Heart right ventricle (tissue), 16 donors: ENCODE measurements at regions not wholly inside any gene's neighbourhood (a gene's known extent, or its start where the extent isn't known, plus 50 kb on each side); places are given as distances from the start of the nearest gene placed in this dataset.

Experiments
- ATAC-seq, 8 donors: fragments of 200-7000 bp; cut with Tn5 transposase; one replicate each; pipeline ENCODE4 v1.9.1; 2020; ENCODE audit warnings: mild to moderate bottlenecking in 8 of 8, moderate library complexity in 8 of 8, moderate number of reproducible peaks in 1 of 8
- DNase-seq, 2 donors: peaks; one replicate each; pipeline ENCODE4 v3.0.0-alpha.2; 2020
- H3K27ac ChIP-seq, 10 donors: fragments of 200-600 bp; sonication (generic) in 2 of 10; one replicate each; pipeline versions ENCODE4 v1.5.0 to v1.8.0; 2020 to 2022; ENCODE audit warnings: mild to moderate bottlenecking in 3 of 10
- H3K27me3 ChIP-seq, 7 donors: fragments of 200-600 bp; one replicate each; pipeline ENCODE4 v1.8.0; 2021 to 2022; ENCODE audit warnings: mild to moderate bottlenecking in 2 of 7
- H3K36me3 ChIP-seq, 9 donors: fragments of 200-600 bp; sonication (generic) in 1 of 9; one replicate each; pipeline versions ENCODE4 v1.5.0 to v1.8.0; 2020 to 2022; ENCODE audit warnings: mild to moderate bottlenecking in 2 of 9
- H3K4me1 ChIP-seq, 9 donors: fragments of 200-600 bp; sonication (generic) in 1 of 9; one replicate each; pipeline versions ENCODE4 v1.5.0 to v1.8.0; 2020 to 2022; ENCODE audit warnings: mild to moderate bottlenecking in 4 of 9
- H3K4me3 ChIP-seq, 10 donors: fragments of 200-600 bp; sonication (generic) in 2 of 10; one replicate each; pipeline versions ENCODE4 v1.5.0 to v1.8.0; 2020 to 2022; ENCODE audit warnings: mild to moderate bottlenecking in 7 of 10, moderate library complexity in 2 of 10
- H3K9me3 ChIP-seq, 11 donors: fragments of 200-600 bp in 10 of 11; sonication (generic) in 2 of 11; one replicate each; pipeline versions ENCODE4 v1.5.0 to v1.8.0; 2013 to 2022; ENCODE audit warnings: mild to moderate bottlenecking in 2 of 11, control low read depth in 1 of 11, moderate library complexity in 1 of 11
- CTCF ChIP-seq, 9 donors: fragments of 200-600 bp; sonication (generic) in 2 of 9; IDR thresholded peaks; one replicate each; pipeline versions ENCODE4 v1.5.0 to v1.8.0; 2021 to 2022; ENCODE audit warnings: antibody characterized with exemption in 9 of 9, mild to moderate bottlenecking in 5 of 9, moderate library complexity in 1 of 9
- WGBS, 2 donors: extraction: QIAGEN DNeasy Blood & Tissue Kit; methylation state at CpG; one replicate each; pipeline ENCODE4 v1.1.7; 2013; ENCODE audit warnings: inconsistent platforms in 1 of 2; 5-methylcytosine and 5-hydroxymethylcytosine counted together
- intact Hi-C, 10 donors: fragments of 100-400 bp; cut with DNase I; formaldehyde crosslinking; loops; one replicate each; pipeline versions ENCODE4 v1.11.1 to v1.14.2; 2022
- donor health status: Arrhythmogenic right ventricular cardiomyopathy.
- donor health status: ischemic (EF 13 %, LVEDD 7.1; RV severe dilation, severe dysfunction).
- donor health status: healthy with polysubstance abuse.
- donor health status: DM: no; HTN: yes; CAD: no.
- donor health status: DM: no; HTN: no; CAD: no.
- donor health status: ischemic (EF 25% LVEDD 6.9; RV normal size, moderate dysfunction).
- donor health status: ischemic (EF 25% LVEDD 5.7; RV mildly dilated, moderate dysfunction).
- donor health status: healthy.
- donor health status: DM: yes; HTN: yes; CAD: no.
- donor health status: Ischemic cardiomyopathy.
- donor health status: ischemic (EF 35%, LVEDD 5.7; RV mildly dilated, moderate dysfunction).
- donor health status: nonischemic (EF 11% LVEDD 7.7; RV severe dilation, severe dysfunction).
- donor health status: DM: yes; HTN: yes; CAD: no.
- donor health status: PGD.
- donor health status: ischemic (EF 29% LVEDD 5.4; RV normal size, mild dysfunction).
- donor health status: nonischemic (EF 23%, LVEDD 6.1; RV moderate dilation, normal function).

GRCh38 chr10:117674646-117675045 is 132.1 kb downstream of the EMX2 start:
- intact Hi-C loops: no loop called here
- H3K36me3 ChIP-seq: no peaks in the 10 kb centered on the region
- ATAC-seq (no peak), DNase-seq (no peak)
- 75 to 76% methylated on average over 6 of the region's 6 CpGs for WGBS, 2 donors
- no peak for TF ChIP-seq CTCF (IDR thresholded peaks at IDR 0.05)
- H3K4me1 ChIP-seq: no peaks in the 10 kb centered on the region
- H3K9me3 ChIP-seq: no peaks in the 10 kb centered on the region
- peaks cover 0 to 20% (median 5%) of the 10 kb centered on the region in 7 donors for H3K27me3 ChIP-seq
- no peak overlapping the region for H3K4me3 ChIP-seq
- H3K27ac ChIP-seq: no peak overlapping the region

- intact Hi-C loops: no loop called here
- ATAC-seq: no peak
- peaks cover 0 to 20% (median 5%) of the 10 kb centered on the region in 7 donors for H3K27me3 ChIP-seq
- no peaks in the 10 kb centered on the region for H3K9me3 ChIP-seq
- 79 to 81% methylated on average over 15 of the region's 15 CpGs for WGBS, 2 donors
- TF ChIP-seq CTCF (IDR thresholded peaks at IDR 0.05): no peak
- H3K36me3 ChIP-seq: no peaks in the 10 kb centered on the region
- H3K27ac ChIP-seq: no peak overlapping the region
- no peak for DNase-seq
- H3K4me1 ChIP-seq: no peaks in the 10 kb centered on the region
- no peak overlapping the region for H3K4me3 ChIP-seq
Measured at GRCh38 chr10:117675514-117676055, 133.0 kb downstream of the EMX2 start.

GRCh38 chr10:117677239-117677638 is 134.7 kb downstream of the EMX2 start:
- Histone ChIP-seq H3K36me3 (no peaks in the 10 kb centered on the region), H3K9me3 (no peaks in the 10 kb centered on the region), H3K27me3 (peaks cover 0 to 20% (median 5%) of the 10 kb centered on the region in 7 donors), H3K27ac (no peak overlapping the region), H3K4me1 (no peaks in the 10 kb centered on the region), H3K4me3 (no peak overlapping the region)
- no peak for DNase-seq
- no peak for ATAC-seq
- intact Hi-C loops: no loop called here
- TF ChIP-seq CTCF (IDR thresholded peaks at IDR 0.05): no peak
- 62 to 64% methylated on average over 7 of the region's 7 CpGs for WGBS, 2 donors

- H3K36me3 ChIP-seq: no peaks in the 10 kb centered on the region
- no peak overlapping the region for H3K27ac ChIP-seq
- intact Hi-C loops: no loop called here
- DNase-seq (no peak), ATAC-seq (no peak)
- H3K9me3 ChIP-seq: no peaks in the 10 kb centered on the region
- peaks cover 0 to 16% (median 5%) of the 10 kb centered on the region in 7 donors for H3K27me3 ChIP-seq
- no peak for TF ChIP-seq CTCF (IDR thresholded peaks at IDR 0.05)
- WGBS, 2 donors: 77 to 83% methylated on average over 6 of the region's 6 CpGs
- H3K4me3 ChIP-seq: no peak overlapping the region
- no peaks in the 10 kb centered on the region for H3K4me1 ChIP-seq
Measured at GRCh38 chr10:117677890-117678500, 135.4 kb downstream of the EMX2 start.
